Mucosa of rectum (tissue), 2 donors: ENCODE measurements at regions not wholly inside any gene's neighbourhood (a gene's known extent, or its start where the extent isn't known, plus 50 kb on each side); places are given as distances from the start of the nearest gene placed in this dataset.

Source experiments
- H3K27ac ChIP-seq, 2 donors: one replicate each; pipeline ENCODE4 v1.7.0; 2013; ENCODE audit warnings: inconsistent platforms in 2 of 2, low read depth in 2 of 2, low read length in 2 of 2
- H3K27me3 ChIP-seq, 2 donors: one replicate each; pipeline ENCODE4 v1.7.0; 2013; ENCODE audit warnings: low read length in 2 of 2; ENCODE audit not compliant: control insufficient read depth in 2 of 2, insufficient read depth in 2 of 2
- H3K36me3 ChIP-seq, 2 donors: one replicate each; pipeline ENCODE4 v1.7.0; 2013; ENCODE audit warnings: low read length in 2 of 2; ENCODE audit not compliant: control insufficient read depth in 2 of 2, insufficient read depth in 2 of 2
- H3K4me1 ChIP-seq, 2 donors: one replicate each; pipeline ENCODE4 v1.7.0; 2013; ENCODE audit warnings: low read length in 2 of 2, mild to moderate bottlenecking in 1 of 2; ENCODE audit not compliant: control insufficient read depth in 2 of 2, insufficient read depth in 2 of 2
- H3K4me3 ChIP-seq, 2 donors: one replicate each; pipeline ENCODE4 v1.7.0; 2013; ENCODE audit warnings: low read length in 2 of 2
- H3K9ac ChIP-seq, 2 donors: one replicate each; pipeline ENCODE4 v1.7.0; 2013; ENCODE audit warnings: low read length in 2 of 2, low read depth in 1 of 2, mild to moderate bottlenecking in 1 of 2
- H3K9me3 ChIP-seq, 2 donors: one replicate each; pipeline ENCODE4 v1.7.0; 2013; ENCODE audit warnings: low read length in 2 of 2; ENCODE audit not compliant: control insufficient read depth in 2 of 2
- donor health status: healthy.
- donor health status: Normal muscosa, but diverticular disease.

GRCh38 chr2:236853585-236854051 lies 232.1 kb upstream of the COPS8 start:
- no peak overlapping the region for H3K9ac ChIP-seq
- no peak overlapping the region for H3K27ac ChIP-seq
- H3K9me3 ChIP-seq: no peaks in the 10 kb centered on the region
- no peaks in the 10 kb centered on the region for H3K36me3 ChIP-seq
- H3K4me3 ChIP-seq: no peak overlapping the region
- H3K4me1 ChIP-seq: no peaks in the 10 kb centered on the region
- H3K27me3 ChIP-seq: no peaks in the 10 kb centered on the region

- no peaks in the 10 kb centered on the region for H3K27me3 ChIP-seq
- H3K36me3 ChIP-seq: no peaks in the 10 kb centered on the region
- H3K27ac ChIP-seq: no peak overlapping the region
- no peak overlapping the region for H3K4me3 ChIP-seq
- no peaks in the 10 kb centered on the region for H3K9me3 ChIP-seq
- no peak overlapping the region for H3K9ac ChIP-seq
- H3K4me1 ChIP-seq: no peaks in the 10 kb centered on the region
These were observed 230.4 kb upstream of the COPS8 start for GRCh38 chr2:236855176-236855865.

- Histone ChIP-seq H3K4me3 (no peak overlapping the region), H3K27me3 (no peaks in the 10 kb centered on the region), H3K27ac (no peak overlapping the region), H3K4me1 (no peaks in the 10 kb centered on the region), H3K9me3 (no peaks in the 10 kb centered on the region), H3K9ac (no peak overlapping the region), H3K36me3 (no peaks in the 10 kb centered on the region)
These were observed 229.5 kb upstream of the COPS8 start for GRCh38 chr2:236855866-236856847.

- H3K4me1 ChIP-seq: no peaks in the 10 kb centered on the region
- H3K36me3 ChIP-seq: no peaks in the 10 kb centered on the region
- no peak overlapping the region for H3K9ac ChIP-seq
- no peak overlapping the region for H3K4me3 ChIP-seq
- no peak overlapping the region for H3K27ac ChIP-seq
- no peaks in the 10 kb centered on the region for H3K27me3 ChIP-seq
- H3K9me3 ChIP-seq: no peaks in the 10 kb centered on the region
These were observed 228.8 kb upstream of the COPS8 start for GRCh38 chr2:236856848-236857235.

- Histone ChIP-seq H3K27me3 (no peaks in the 10 kb centered on the region), H3K9me3 (no peaks in the 10 kb centered on the region), H3K4me3 (no peak overlapping the region), H3K9ac (no peak overlapping the region), H3K27ac (no peak overlapping the region), H3K36me3 (no peaks in the 10 kb centered on the region), H3K4me1 (no peaks in the 10 kb centered on the region)
These were observed 228.4 kb upstream of the COPS8 start for GRCh38 chr2:236857246-236857645.

GRCh38 chr2:236857781-236858180 lies 227.9 kb upstream of the COPS8 start:
- Histone ChIP-seq H3K27ac (no peak overlapping the region), H3K9ac (no peak overlapping the region), H3K9me3 (no peaks in the 10 kb centered on the region), H3K4me3 (no peak overlapping the region), H3K27me3 (no peaks in the 10 kb centered on the region), H3K4me1 (no peaks in the 10 kb centered on the region), H3K36me3 (no peaks in the 10 kb centered on the region)

GRCh38 chr2:236858661-236859060 lies 227.0 kb upstream of the COPS8 start:
- no peaks in the 10 kb centered on the region for H3K9me3 ChIP-seq
- H3K4me1 ChIP-seq: no peaks in the 10 kb centered on the region
- no peak overlapping the region for H3K27ac ChIP-seq
- no peak overlapping the region for H3K4me3 ChIP-seq
- H3K9ac ChIP-seq: no peak overlapping the region
- H3K36me3 ChIP-seq: no peaks in the 10 kb centered on the region
- no peaks in the 10 kb centered on the region for H3K27me3 ChIP-seq

- H3K36me3 ChIP-seq: no peaks in the 10 kb centered on the region
- no peaks in the 10 kb centered on the region for H3K27me3 ChIP-seq
- H3K9me3 ChIP-seq: peaks cover 0 to under 1% of the 10 kb centered on the region in 2 donors
- H3K4me1 ChIP-seq: no peaks in the 10 kb centered on the region
- H3K27ac ChIP-seq: no peak overlapping the region
- no peak overlapping the region for H3K4me3 ChIP-seq
- H3K9ac ChIP-seq: no peak overlapping the region
These were observed 225.8 kb upstream of the COPS8 start for GRCh38 chr2:236859908-236860307.

GRCh38 chr2:236861196-236861875 lies 224.4 kb upstream of the COPS8 start:
- Histone ChIP-seq H3K36me3 (no peaks in the 10 kb centered on the region), H3K9me3 (peaks cover 0 to 3% of the 10 kb centered on the region in 2 donors), H3K27ac (no peak overlapping the region)

GRCh38 chr2:236861944-236862343 lies 223.7 kb upstream of the COPS8 start:
- no peak overlapping the region for H3K4me3 ChIP-seq
- H3K27ac ChIP-seq: no peak overlapping the region
- no peaks in the 10 kb centered on the region for H3K27me3 ChIP-seq
- H3K4me1 ChIP-seq: no peaks in the 10 kb centered on the region
- no peaks in the 10 kb centered on the region for H3K36me3 ChIP-seq
- peaks cover 0 to 3% of the 10 kb centered on the region in 2 donors for H3K9me3 ChIP-seq
- no peak overlapping the region for H3K9ac ChIP-seq

More at GRCh38 chr2:236861196-236861875, 224.4 kb upstream of the COPS8 start:
- no peak overlapping the region for H3K4me3 ChIP-seq
- H3K27me3 ChIP-seq: no peaks in the 10 kb centered on the region
- H3K4me1 ChIP-seq: no peaks in the 10 kb centered on the region
- no peak overlapping the region for H3K9ac ChIP-seq
